ENCODE measurements at regions not wholly inside any gene's neighbourhood (a gene's known extent, or its start where the extent isn't known, plus 50 kb on each side); places are given as distances from the start of the nearest gene placed in this dataset.

DNA sequence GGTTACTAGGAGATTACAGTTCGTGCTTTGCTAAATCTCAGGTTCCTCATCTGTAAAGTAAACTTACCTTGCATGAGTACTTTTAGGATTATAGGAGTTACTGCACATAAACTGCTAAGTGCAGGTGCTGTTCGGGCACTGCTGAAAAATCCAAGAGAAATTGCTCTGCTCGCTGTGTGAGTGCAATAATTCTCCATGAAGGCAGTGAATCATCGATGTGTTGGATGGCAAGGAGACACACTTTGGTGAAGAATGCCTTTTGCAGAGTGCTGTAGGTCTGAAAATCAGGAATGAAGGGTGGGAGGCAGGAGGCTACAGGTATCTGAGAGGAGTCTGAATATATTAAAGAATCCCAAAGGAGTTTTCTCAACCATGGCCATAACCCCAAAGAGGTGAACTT, 113.0 kb downstream of the CHIC2 start:
- TF ChIP-seq, protein P1, sequence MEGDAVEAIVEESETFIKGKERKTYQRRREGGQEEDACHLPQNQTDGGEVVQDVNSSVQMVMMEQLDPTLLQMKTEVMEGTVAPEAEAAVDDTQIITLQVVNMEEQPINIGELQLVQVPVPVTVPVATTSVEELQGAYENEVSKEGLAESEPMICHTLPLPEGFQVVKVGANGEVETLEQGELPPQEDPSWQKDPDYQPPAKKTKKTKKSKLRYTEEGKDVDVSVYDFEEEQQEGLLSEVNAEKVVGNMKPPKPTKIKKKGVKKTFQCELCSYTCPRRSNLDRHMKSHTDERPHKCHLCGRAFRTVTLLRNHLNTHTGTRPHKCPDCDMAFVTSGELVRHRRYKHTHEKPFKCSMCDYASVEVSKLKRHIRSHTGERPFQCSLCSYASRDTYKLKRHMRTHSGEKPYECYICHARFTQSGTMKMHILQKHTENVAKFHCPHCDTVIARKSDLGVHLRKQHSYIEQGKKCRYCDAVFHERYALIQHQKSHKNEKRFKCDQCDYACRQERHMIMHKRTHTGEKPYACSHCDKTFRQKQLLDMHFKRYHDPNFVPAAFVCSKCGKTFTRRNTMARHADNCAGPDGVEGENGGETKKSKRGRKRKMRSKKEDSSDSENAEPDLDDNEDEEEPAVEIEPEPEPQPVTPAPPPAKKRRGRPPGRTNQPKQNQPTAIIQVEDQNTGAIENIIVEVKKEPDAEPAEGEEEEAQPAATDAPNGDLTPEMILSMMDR (IDR thresholded peaks at IDR 0.05; ENCODE audit: poor library complexity) = no peak
- TF ChIP-seq EZH2phosphoT487 (IDR thresholded peaks at IDR 0.05; ENCODE audit: low read depth, severe bottlenecking, unreplicated experiment) = no peak

All from hepatocyte (in vitro differentiated cells).